ENCODE measurements at regions not wholly inside any gene's neighbourhood (a gene's known extent, or its start where the extent isn't known, plus 50 kb on each side); places are given as distances from the start of the nearest gene placed in this dataset.

GRCh38 chr21:21818898-21819297, 820.7 kb downstream of the NCAM2 start:
- Mint-ChIP-seq H3K36me3 (ENCODE audit: low read depth, unreplicated experiment) (no peaks in the 10 kb centered on the region), H3K4me1 (ENCODE audit: low read depth, unreplicated experiment) (no peaks in the 10 kb centered on the region), H3K27ac (ENCODE audit: unreplicated experiment) (no peak overlapping the region), H3K4me3 (ENCODE audit: unreplicated experiment) (no peak overlapping the region), H3K9me3 (ENCODE audit: unreplicated experiment) (no peaks in the 10 kb centered on the region), H3K27me3 (ENCODE audit: low read depth, unreplicated experiment) (no peaks in the 10 kb centered on the region)
- Histone ChIP-seq H4K20me1 (ENCODE audit: insufficient read depth, low read length) (no peaks in the 10 kb centered on the region), H2AFZ (ENCODE audit: low read depth, low read length) (no peak overlapping the region), H3K36me3 (ENCODE audit: insufficient read depth, low read length) (no peaks in the 10 kb centered on the region), H3K9ac (ENCODE audit: low read length) (no peak overlapping the region), H3K4me1 (ENCODE audit: insufficient read depth, low read length) (no peaks in the 10 kb centered on the region), H3K9me3 (ENCODE audit: insufficient read depth, low read depth, low read length) (no peaks in the 10 kb centered on the region), H3K27ac (ENCODE audit: low read depth, low read length) (no peak overlapping the region), H3K4me2 (ENCODE audit: low read length) (no peak overlapping the region), H3K4me3 (ENCODE audit: insufficient read depth, low read depth, low read length) (no peak overlapping the region), H3K27me3 (ENCODE audit: insufficient read depth, low read length) (no peaks in the 10 kb centered on the region), H3K79me2 (ENCODE audit: insufficient read depth, low read length) (no peaks in the 10 kb centered on the region)
- FAIRE-seq (no peak), DNase-seq (ENCODE audit: low read depth) (no peak)
- TF ChIP-seq EZH2 (IDR thresholded peaks at IDR 0.05; ENCODE audit: insufficient read depth, low read length), result no peak
- TF ChIP-seq CTCF (IDR thresholded peaks at IDR 0.05; ENCODE audit: insufficient read depth, low read depth, low read length), result no peak

GRCh38 chr21:21828130-21828529, 829.9 kb downstream of the NCAM2 start:
- H3K4me1 ChIP-seq (ENCODE audit: insufficient read depth, low read length), result no peaks in the 10 kb centered on the region
- H3K4me1 Mint-ChIP-seq (ENCODE audit: low read depth, unreplicated experiment), result no peaks in the 10 kb centered on the region
- no peak overlapping the region for H3K4me3 ChIP-seq (ENCODE audit: insufficient read depth, low read depth, low read length)
- H3K27ac ChIP-seq (ENCODE audit: low read depth, low read length), result no peak overlapping the region
- FAIRE-seq (no peak), DNase-seq (ENCODE audit: low read depth) (no peak)
- H3K27ac Mint-ChIP-seq (ENCODE audit: unreplicated experiment), result no peak overlapping the region
- no peaks in the 10 kb centered on the region for H3K36me3 Mint-ChIP-seq (ENCODE audit: low read depth, unreplicated experiment)
- H3K9me3 ChIP-seq (ENCODE audit: insufficient read depth, low read depth, low read length), result no peaks in the 10 kb centered on the region
- no peaks in the 10 kb centered on the region for H3K27me3 Mint-ChIP-seq (ENCODE audit: low read depth, unreplicated experiment)
- H3K36me3 ChIP-seq (ENCODE audit: insufficient read depth, low read length), result no peaks in the 10 kb centered on the region
- no peaks in the 10 kb centered on the region for H3K79me2 ChIP-seq (ENCODE audit: insufficient read depth, low read length)
- no peak overlapping the region for H3K9ac ChIP-seq (ENCODE audit: low read length)
- no peaks in the 10 kb centered on the region for H4K20me1 ChIP-seq (ENCODE audit: insufficient read depth, low read length)
- no peak overlapping the region for H2AFZ ChIP-seq (ENCODE audit: low read depth, low read length)
- no peaks in the 10 kb centered on the region for H3K27me3 ChIP-seq (ENCODE audit: insufficient read depth, low read length)
- no peak overlapping the region for H3K4me2 ChIP-seq (ENCODE audit: low read length)
- no peak for TF ChIP-seq EZH2 (IDR thresholded peaks at IDR 0.05; ENCODE audit: insufficient read depth, low read length)
- TF ChIP-seq CTCF (IDR thresholded peaks at IDR 0.05; ENCODE audit: insufficient read depth, low read depth, low read length), result no peak
- no peak overlapping the region for H3K4me3 Mint-ChIP-seq (ENCODE audit: unreplicated experiment)
- H3K9me3 Mint-ChIP-seq (ENCODE audit: unreplicated experiment), result no peaks in the 10 kb centered on the region

- DNase-seq (ENCODE audit: low read depth), result no peak
- no peak overlapping the region for H3K4me3 Mint-ChIP-seq (ENCODE audit: unreplicated experiment)
- no peaks in the 10 kb centered on the region for H3K9me3 Mint-ChIP-seq (ENCODE audit: unreplicated experiment)
Observed at GRCh38 chr21:21831036-21831435, 832.8 kb downstream of the NCAM2 start.

More at GRCh38 chr21:21831036-21831435, 832.8 kb downstream of the NCAM2 start:
- no peaks in the 10 kb centered on the region for H3K36me3 Mint-ChIP-seq (ENCODE audit: low read depth, unreplicated experiment)
- H3K27me3 Mint-ChIP-seq (ENCODE audit: low read depth, unreplicated experiment), result no peaks in the 10 kb centered on the region
- Histone ChIP-seq H3K4me1 (ENCODE audit: insufficient read depth, low read length) (no peaks in the 10 kb centered on the region), H3K27me3 (ENCODE audit: insufficient read depth, low read length) (no peaks in the 10 kb centered on the region), H3K4me2 (ENCODE audit: low read length) (no peak overlapping the region), H3K9me3 (ENCODE audit: insufficient read depth, low read depth, low read length) (no peaks in the 10 kb centered on the region), H3K36me3 (ENCODE audit: insufficient read depth, low read length) (no peaks in the 10 kb centered on the region), H3K9ac (ENCODE audit: low read length) (no peak overlapping the region), H3K79me2 (ENCODE audit: insufficient read depth, low read length) (no peaks in the 10 kb centered on the region), H3K27ac (ENCODE audit: low read depth, low read length) (no peak overlapping the region), H3K4me3 (ENCODE audit: insufficient read depth, low read depth, low read length) (no peak overlapping the region), H4K20me1 (ENCODE audit: insufficient read depth, low read length) (no peaks in the 10 kb centered on the region), H2AFZ (ENCODE audit: low read depth, low read length) (no peak overlapping the region)
- H3K27ac Mint-ChIP-seq (ENCODE audit: unreplicated experiment), result no peak overlapping the region
- FAIRE-seq, result no peak
- no peak for TF ChIP-seq CTCF (IDR thresholded peaks at IDR 0.05; ENCODE audit: insufficient read depth, low read depth, low read length)
- TF ChIP-seq EZH2 (IDR thresholded peaks at IDR 0.05; ENCODE audit: insufficient read depth, low read length), result no peak
- no peaks in the 10 kb centered on the region for H3K4me1 Mint-ChIP-seq (ENCODE audit: low read depth, unreplicated experiment)

Data from astrocyte (in vitro differentiated cells and primary cell).